Activated CD4-positive, CD25-positive, alpha-beta regulatory T cell treated with anti-CD3 and anti-CD28 coated beads, Interleukin-2, amount 50 U/mL, for 16 hours (primary cell): ENCODE measurements at regions not wholly inside any gene's neighbourhood (a gene's known extent, or its start where the extent isn't known, plus 50 kb on each side); places are given as distances from the start of the nearest gene placed in this dataset.
"Not testable (repeated sequence)": the region's sequence is repeated elsewhere in the genome, so short reads cannot be mapped to it uniquely, and the experiment has no call there.

Experiments
- DNase-seq: peaks from one replicate; pipeline ENCODE4 v3.0.0-alpha.2; 2020; ENCODE audit warnings: low read depth, low spot score

DNA sequence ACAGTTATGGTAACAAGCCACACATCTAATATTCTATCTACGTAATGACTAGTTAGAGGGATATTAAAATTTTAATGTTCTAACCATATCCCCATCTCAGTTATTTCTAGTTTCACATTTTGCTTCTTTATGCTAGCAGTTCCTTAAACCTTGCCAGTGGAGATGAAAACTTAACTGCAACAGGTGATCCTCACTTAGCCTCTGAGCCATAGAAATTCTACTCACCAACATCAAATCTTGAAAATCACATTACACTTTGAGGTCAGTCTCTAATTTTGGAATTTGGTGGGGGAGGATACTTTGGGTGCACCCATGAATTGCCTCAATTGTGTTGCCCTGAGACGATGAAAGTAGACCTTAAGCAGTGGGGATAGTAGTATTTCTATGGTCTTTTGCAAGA lies 256.4 kb downstream of the GATA3 start:
- no peak for DNase-seq

GRCh38 chr10:8311526-8312070 lies 257.1 kb downstream of the GATA3 start:
- no peak for DNase-seq

DNA sequence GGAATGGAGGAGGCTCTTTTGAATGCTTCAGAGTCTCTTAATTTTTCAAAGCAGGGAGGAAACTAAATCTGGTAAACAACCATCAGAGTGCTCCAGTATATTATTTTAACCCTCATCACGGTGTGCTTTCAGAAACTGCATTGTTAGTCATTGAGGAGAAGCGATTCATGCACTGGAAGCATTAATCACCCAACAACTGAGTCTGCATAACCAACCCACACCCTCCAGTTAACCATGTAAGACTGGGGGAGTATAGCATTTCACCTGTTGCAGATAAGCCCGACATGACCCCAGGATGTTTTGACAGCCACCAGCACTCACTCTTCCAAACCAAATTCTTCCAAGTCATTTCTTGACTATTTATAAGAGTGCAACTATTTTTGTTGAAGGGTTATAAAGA lies 257.6 kb downstream of the GATA3 start:
- DNase-seq: no peak

DNA sequence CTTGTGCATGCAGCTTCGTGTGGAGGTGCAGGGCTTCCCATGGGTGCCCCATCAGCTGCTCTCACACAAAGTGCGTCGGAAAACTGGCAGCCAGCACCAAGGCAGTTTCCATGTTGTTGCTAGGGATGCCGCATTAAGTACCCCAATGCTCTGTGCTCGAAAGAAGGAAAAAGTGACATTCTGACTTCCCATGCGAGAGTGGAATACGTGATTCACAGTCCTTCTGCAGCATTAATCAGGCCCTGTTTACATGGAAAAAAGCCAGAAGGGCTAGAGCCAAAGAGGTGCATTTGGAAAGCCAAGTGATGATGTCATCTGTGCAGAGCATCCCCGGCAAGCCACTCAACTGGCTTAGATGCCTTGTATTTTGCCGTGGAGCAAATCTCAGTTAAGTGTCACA lies 258.3 kb downstream of the GATA3 start:
- no peak for DNase-seq

DNA sequence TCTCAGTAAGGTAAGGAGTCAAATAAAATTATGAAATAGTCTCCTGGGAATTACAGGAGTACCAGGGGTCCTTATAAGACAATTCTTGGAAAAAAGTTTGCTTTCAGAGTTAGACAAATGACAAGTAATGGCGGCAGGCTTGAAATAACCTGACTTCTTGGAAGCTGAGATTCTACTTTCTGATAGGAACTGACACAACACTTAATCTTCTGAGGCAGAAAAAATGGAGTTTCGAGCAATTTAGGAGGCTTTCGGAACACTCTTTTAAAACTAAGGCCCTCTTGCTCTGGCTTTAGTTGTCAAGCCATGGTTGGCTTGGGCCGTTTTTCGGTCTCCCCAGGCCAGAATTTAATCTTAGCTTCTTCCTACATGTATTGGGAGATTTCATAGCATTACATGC lies 260.0 kb downstream of the GATA3 start:
- no peak for DNase-seq

DNA sequence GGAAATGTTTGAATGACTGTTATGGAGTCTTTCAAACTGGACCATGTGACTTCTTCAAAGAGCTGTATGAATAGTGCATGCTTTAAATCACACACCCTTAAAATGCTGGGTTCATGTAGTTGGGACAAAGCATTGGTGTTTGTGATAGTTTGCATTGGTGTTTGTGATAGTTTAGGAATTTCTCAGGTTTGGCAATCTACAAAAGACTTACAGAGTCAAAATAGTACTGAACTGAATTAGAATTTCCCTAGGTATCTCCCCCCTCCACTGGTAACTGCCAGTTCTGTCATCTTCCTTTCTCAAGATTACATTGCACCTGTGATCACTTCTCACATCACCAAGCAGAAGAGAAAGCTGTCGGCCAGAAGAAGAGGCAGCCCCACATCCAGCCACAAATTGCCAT lies 261.1 kb downstream of the GATA3 start:
- DNase-seq: no peak

DNA sequence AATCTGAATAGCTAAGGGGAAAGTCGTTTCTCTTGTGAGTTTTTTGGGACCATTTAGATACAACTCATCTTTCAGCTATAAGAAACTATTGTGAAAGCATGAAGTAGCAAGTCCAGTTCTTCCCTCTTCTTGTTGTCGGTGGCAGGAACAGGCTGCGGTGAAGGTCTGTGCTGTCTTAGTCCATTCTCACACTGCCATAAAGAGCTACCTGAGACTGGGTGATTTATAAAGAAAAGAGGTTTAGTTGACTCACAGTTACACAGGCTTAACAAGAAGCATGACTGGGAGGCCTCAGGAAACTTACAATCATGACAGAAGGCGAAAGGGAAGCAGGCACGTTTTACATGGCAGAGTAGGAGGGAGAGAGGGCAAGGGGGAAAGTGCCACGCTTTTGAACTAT lies 261.8 kb downstream of the GATA3 start:
- no peak for DNase-seq

GRCh38 chr10:8318429-8318828 lies 263.9 kb downstream of the GATA3 start:
- DNase-seq: not testable (repeated sequence)

- no peak for DNase-seq
These were observed 264.5 kb downstream of the GATA3 start for GRCh38 chr10:8318956-8319355.

GRCh38 chr10:8319704-8320103 lies 265.2 kb downstream of the GATA3 start:
- DNase-seq: no peak

DNA sequence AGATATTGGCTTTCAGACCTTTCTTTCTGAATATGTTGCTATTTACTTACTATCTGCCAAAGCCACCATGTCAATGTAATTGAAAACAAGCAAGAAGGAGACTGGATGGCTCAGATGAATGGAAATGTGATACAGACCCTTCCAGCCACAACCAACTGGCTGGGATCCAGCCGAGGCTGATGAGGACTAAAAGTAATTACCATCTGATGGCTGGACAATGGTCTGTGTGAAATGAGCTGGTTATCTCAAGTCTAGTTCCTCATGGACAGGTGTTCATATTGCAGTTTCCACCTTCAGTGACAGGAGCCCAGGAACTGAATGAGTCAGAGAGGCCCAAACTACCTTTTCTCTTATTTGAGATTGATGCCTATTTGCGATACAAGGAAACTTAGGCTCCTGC lies 267.5 kb downstream of the GATA3 start:
- DNase-seq: no peak

GRCh38 chr10:8323428-8324054 lies 269.1 kb downstream of the GATA3 start:
- no peak for DNase-seq

GRCh38 chr10:8325024-8325980 lies 270.8 kb downstream of the GATA3 start:
- DNase-seq: no peak

DNA sequence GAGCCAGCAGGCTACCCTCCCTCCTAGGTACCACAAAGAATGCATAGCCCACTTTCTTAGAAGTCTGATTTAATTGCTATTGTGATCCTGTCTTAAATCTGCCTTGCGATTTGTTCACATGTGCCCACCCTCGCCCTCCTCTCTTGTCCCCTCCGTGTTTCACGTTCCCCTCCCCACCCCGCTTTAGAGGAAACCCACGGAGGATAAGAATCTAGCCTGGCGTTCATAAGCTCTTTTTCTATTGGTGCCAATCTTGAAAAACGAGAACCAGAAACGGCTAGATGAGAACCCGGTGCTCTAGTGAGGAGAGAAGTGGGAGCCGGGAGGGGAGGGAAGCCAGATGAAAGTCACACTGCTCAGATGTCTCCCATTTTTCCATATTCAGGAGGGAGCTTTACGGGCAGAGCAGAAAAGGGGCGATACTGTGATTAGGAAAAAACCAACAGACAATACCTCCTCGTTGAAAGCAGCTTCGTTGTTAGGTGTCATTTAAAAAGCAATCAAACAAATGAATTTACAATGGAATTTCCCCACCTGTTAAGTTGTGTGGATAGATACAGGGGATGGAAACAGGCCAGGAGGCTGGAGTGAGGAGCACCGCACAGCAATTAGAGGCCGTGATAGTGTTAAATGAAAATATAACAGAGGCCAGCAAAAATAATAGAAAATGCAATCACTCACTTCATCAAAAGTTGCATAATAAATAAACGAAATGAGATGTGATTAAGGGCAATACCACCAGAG lies 272.1 kb downstream of the GATA3 start:
- no peak for DNase-seq

DNA sequence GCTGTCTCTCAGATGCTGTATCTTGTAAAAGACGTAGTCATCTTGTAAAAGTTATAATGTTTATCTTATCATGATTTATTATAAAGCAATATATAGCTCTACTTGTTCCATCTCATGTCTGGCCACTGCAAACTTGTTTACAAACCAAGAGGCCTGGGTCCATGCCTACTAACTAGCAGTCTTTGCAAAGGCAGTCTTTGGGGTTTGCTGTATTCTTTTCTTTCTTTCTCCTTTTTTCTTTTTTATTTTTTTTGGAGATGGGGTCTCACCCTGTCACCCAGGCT lies 272.6 kb downstream of the GATA3 start:
- DNase-seq: no peak

GRCh38 chr10:8331387-8331786 lies 276.9 kb downstream of the GATA3 start:
- DNase-seq: no peak

- peak; percentile 75 for DNase-seq
These were observed 277.6 kb downstream of the GATA3 start for GRCh38 chr10:8331896-8332729.

DNA sequence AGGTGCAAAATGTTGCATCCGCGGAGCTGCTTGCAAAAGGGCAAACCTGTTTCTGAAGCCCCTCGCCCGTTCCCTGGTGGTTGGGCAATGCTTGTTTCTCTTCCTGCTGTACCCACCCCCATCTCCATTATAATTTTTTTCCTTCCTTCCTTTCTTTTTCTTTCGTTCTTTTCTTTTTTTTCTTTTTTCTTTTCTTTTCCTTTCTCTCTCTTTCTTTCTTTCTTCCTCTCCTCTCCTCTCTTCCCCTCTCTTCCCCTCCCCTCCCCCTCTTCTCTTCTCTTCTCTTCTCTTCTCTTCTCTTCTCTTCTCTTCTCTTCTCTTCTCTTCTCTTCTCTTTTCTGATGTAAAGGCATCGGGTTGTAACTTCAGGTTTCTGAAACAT lies 278.2 kb downstream of the GATA3 start:
- DNase-seq: no peak

DNA sequence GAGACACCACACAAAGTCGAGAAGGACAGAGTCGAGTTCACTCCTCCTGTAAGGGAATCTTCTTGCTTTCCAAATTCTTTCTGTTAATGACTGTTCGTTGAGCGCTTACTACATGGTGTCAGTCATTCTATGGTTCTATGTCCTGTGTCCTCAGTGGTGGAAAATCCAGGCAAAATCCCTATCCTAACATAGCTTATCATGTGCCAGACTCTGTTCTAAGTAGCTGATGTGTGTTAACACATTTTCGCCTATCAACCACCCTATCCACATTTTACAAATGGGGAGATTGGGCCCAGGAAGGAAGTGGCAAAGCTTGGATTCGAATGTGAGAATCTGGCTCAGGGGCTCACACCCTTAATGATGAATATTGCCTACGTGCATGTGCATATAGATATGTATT lies 280.1 kb downstream of the GATA3 start:
- DNase-seq: no peak

DNA sequence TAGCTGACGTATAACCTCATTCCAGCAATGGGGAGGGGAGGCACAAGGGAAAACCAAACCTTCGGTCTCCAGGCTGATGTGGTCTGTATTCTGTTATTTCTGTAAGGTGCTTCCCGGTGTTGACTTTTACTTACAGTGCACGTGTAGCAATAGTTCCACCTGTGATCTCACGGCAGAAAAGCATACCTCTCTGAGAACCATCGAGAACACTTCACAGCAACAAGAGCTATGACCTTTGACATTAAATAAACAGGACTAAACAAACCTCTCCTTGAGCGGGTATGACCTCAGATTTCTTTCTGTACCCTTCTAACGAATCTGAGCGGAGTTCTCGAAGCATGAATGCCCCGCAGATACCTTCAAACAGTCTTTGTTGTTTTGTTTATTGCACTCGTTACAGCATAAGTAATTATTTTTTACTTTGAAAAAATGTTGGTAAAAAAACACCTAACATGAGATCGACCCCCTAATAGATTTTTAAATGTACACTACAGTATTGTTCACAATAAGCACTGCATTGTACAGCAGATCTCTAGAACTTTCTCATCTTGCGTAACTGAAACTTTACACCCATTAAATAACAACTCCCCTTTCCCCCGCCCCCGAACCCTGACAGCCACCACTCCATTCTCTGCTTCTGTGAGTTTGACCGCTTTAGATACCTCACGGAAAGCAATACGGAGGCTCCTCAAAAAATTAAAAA lies 282.3 kb downstream of the GATA3 start:
- no peak for DNase-seq

DNA sequence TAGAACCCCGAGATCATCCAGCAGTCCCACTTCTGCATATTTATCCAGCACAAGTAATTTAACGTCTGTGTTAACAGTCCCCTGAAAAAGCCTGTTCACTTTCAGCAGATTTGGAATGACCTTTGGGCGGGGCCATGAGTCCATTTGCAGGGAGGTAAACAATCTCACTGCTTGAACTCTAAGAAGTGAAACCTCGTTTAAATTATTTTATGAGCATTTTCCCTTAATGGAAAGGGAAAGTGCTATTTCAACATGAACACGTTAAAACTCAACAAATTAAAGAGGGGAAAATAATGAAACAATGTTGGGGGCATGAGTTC lies 282.8 kb downstream of the GATA3 start:
- DNase-seq: no peak
